ENCODE measurements at regions not wholly inside any gene's neighbourhood (a gene's known extent, or its start where the extent isn't known, plus 50 kb on each side); places are given as distances from the start of the nearest gene placed in this dataset.
"Not testable (repeated sequence)": the region's sequence is repeated elsewhere in the genome, so short reads cannot be mapped to it uniquely, and the experiment has no call there.

DNA sequence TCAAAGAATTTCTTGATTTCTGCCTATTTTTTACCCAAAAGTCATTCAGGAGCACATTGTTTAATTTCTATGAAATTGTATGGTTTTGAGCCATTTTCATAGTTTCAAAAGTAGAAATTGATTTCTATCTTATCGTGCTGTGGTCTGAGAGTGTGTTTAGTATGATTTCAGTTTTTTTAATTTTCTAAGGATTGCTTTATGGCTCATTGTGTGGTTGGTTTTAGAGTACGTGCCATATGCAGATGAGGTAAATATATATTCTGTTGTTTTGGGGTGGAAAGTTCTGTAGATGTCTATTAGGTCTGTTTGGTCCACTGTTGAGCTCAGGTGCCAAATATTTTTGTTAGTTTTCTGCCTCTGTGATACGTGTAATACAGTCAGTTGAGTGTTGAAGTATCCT lies 487.1 kb upstream of the CBLB start:
- no peaks in the 10 kb centered on the region for H3K36me3 ChIP-seq
- WGBS, 2 donors (ENCODE audit: low coverage in 1 of 2): 81 to 90% methylated on average over 2 to 3 of the region's 3 CpGs
- TF ChIP-seq, protein P1, sequence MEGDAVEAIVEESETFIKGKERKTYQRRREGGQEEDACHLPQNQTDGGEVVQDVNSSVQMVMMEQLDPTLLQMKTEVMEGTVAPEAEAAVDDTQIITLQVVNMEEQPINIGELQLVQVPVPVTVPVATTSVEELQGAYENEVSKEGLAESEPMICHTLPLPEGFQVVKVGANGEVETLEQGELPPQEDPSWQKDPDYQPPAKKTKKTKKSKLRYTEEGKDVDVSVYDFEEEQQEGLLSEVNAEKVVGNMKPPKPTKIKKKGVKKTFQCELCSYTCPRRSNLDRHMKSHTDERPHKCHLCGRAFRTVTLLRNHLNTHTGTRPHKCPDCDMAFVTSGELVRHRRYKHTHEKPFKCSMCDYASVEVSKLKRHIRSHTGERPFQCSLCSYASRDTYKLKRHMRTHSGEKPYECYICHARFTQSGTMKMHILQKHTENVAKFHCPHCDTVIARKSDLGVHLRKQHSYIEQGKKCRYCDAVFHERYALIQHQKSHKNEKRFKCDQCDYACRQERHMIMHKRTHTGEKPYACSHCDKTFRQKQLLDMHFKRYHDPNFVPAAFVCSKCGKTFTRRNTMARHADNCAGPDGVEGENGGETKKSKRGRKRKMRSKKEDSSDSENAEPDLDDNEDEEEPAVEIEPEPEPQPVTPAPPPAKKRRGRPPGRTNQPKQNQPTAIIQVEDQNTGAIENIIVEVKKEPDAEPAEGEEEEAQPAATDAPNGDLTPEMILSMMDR (IDR thresholded peaks at IDR 0.05): no peak
- no peak for TF ChIP-seq POLR2AphosphoS5 (IDR thresholded peaks at IDR 0.05)
- no peak for TF ChIP-seq POLR2A (IDR thresholded peaks at IDR 0.05)
- no peak for TF ChIP-seq EP300 (IDR thresholded peaks at IDR 0.05; ENCODE audit: low read depth)

DNA sequence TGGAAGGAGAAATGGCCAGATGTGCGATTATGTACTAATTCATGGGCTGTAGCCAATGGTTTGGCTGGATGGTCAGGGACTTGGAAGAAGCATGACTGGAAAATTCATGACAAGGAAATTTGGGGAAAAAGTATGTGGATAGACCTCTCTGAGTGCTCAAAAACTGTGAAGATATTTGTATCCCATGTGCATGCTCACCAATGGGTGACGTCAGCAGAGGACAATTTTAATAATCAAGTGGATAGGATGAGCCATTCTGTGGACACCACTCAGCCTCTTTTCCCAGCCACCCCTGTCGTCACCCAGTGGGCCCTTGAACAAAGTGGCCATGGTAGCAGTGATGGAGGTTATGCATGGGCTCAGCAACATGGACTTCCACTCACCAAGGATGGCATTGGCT lies 490.9 kb upstream of the CBLB start:
- Histone ChIP-seq H3K36me3 (no peaks in the 10 kb centered on the region), H3K4me3 (no peak overlapping the region), H3K27ac (no peak overlapping the region), H3K4me1 (no peaks in the 10 kb centered on the region), H3K9me3 (no peaks in the 10 kb centered on the region), H3K27me3 (no peaks in the 10 kb centered on the region)
- no peak for DNase-seq
- TF ChIP-seq EP300 (IDR thresholded peaks at IDR 0.05; ENCODE audit: low read depth) (no peak), POLR2AphosphoS5 (IDR thresholded peaks at IDR 0.05) (no peak), POLR2A (IDR thresholded peaks at IDR 0.05) (no peak)
- TF ChIP-seq, protein P1 (IDR thresholded peaks at IDR 0.05): no peak
- WGBS, 2 donors (ENCODE audit: low coverage in 1 of 2): 91% methylated on average over 3 of the region's 3 CpGs; no CpG with 5 or more reads in 1 of the 2 donors
- intact Hi-C loops (cut with DNase I; ENCODE audit: low total_unique reads) (no loop called here), in situ Hi-C loops (cut with MboI; ENCODE audit: low pct_ligation_motif_present in 1 of 4, low pct_unique_long_range_greater_than_20kb in 1 of 4, low sequenced_read_pairs in 3 of 4) (no loop called here)

More for the DNA sequence above, 487.1 kb upstream of the CBLB start:
- Histone ChIP-seq H3K4me1 (no peaks in the 10 kb centered on the region), H3K27ac (no peak overlapping the region), H3K27me3 (no peaks in the 10 kb centered on the region), H3K9me3 (no peaks in the 10 kb centered on the region), H3K4me3 (no peak overlapping the region)
- intact Hi-C loops (cut with DNase I; ENCODE audit: low total_unique reads) (no loop called here), in situ Hi-C loops (cut with MboI; ENCODE audit: low pct_ligation_motif_present in 1 of 4, low pct_unique_long_range_greater_than_20kb in 1 of 4, low sequenced_read_pairs in 3 of 4) (no loop called here)
- DNase-seq: no peak

DNA sequence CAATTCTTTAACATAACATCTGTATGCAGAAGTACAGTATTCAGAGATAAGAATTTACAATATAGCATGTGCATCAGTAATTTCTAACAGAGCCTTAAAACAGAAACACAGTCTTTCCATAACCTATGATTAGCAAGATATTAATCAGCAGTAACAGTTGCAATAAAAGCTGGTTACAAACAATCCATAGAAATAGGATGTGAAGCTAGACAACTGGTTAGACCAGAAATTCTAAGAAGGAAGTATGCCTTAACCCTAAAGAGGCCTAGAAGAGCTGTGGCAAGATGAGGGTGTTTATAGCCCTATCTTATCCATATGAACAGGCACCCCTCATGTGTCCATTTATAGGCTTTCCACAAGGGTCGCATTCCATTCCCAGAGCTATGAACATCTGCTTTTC lies 492.1 kb upstream of the CBLB start:
- DNase-seq; H3K9me3 ChIP-seq; intact Hi-C loops (cut with DNase I; ENCODE audit: low total_unique reads); H3K27ac ChIP-seq; H3K36me3 ChIP-seq; H3K4me1 ChIP-seq; H3K27me3 ChIP-seq; H3K4me3 ChIP-seq; in situ Hi-C loops (cut with MboI; ENCODE audit: low pct_ligation_motif_present in 1 of 4, low pct_unique_long_range_greater_than_20kb in 1 of 4, low sequenced_read_pairs in 3 of 4): not testable (repeated sequence)
- 69% methylated on average over 1 of the region's 1 CpG; no CpG with 5 or more reads in 1 of the 2 donors for WGBS, 2 donors (ENCODE audit: low coverage in 1 of 2)

DNA sequence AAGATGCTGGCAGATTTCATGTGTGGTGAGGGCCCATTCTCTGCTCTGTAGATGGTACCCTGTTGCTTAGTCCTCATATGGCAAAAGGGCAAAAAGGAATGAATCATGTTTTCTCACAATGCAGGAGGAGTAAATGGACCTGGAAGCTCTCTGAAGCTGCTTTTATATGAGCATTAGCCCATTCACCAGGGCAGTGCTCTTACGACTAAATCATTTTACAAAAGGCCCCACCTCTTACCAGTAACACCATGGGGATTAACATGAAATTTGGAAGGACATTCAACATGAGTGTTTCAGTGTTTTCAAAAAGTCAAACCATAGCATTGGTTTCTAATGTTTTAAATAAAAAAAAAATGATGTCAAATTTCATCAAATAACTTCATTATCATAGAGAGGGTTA lies 495.7 kb upstream of the CBLB start:
- intact Hi-C loops (cut with DNase I; ENCODE audit: low total_unique reads): no loop called here
- WGBS, 2 donors (ENCODE audit: low coverage in 1 of 2): 88 to 97% methylated on average over 1 of the region's 1 CpG
- Histone ChIP-seq H3K36me3 (no peaks in the 10 kb centered on the region), H3K9me3 (no peaks in the 10 kb centered on the region), H3K4me3 (no peak overlapping the region), H3K4me1 (no peaks in the 10 kb centered on the region), H3K27me3 (no peaks in the 10 kb centered on the region), H3K27ac (no peak overlapping the region)
- no peak for DNase-seq
- TF ChIP-seq POLR2A (IDR thresholded peaks at IDR 0.05): no peak
- TF ChIP-seq POLR2AphosphoS5 (IDR thresholded peaks at IDR 0.05): no peak
- no peak for TF ChIP-seq EP300 (IDR thresholded peaks at IDR 0.05; ENCODE audit: low read depth)
- TF ChIP-seq, protein P1 (IDR thresholded peaks at IDR 0.05): no peak
- in situ Hi-C loops (cut with MboI; ENCODE audit: low pct_ligation_motif_present in 1 of 4, low pct_unique_long_range_greater_than_20kb in 1 of 4, low sequenced_read_pairs in 3 of 4): no loop called here

DNA sequence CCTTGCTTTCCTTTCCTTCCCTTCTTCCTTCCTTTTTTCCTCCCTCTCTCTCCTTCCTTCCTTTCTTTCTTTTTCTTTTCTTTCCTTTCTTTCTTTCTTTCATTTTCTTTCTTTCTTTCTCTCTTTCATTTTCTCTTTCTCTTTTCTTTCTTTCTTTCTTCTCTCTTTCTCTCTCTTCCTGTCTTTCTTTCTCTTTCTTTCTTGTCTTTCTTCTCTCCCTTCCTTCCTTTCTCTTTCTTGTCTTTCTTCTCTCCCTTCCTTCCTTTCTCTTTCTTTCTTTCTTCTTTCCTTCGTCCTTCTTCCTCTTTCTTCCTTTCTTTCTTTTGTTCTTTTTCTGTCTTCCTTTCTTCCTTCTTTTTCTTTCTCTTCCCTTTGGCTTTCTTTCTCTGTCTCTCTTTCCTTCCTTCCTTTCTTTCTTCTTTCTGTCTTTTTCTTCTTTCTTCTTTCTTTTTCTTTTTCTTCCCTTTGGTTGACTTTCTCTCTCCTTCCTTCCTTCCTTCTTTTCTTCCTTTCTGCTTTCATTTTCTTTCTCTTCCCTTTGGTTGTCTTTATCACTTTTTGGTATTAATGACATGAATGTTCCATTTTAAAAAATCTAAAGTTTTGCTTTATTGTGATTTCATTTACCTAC lies 496.4 kb upstream of the CBLB start:
- in situ Hi-C loops (cut with MboI; ENCODE audit: low pct_ligation_motif_present in 1 of 4, low pct_unique_long_range_greater_than_20kb in 1 of 4, low sequenced_read_pairs in 3 of 4): no loop called here
- WGBS, 2 donors (ENCODE audit: low coverage in 1 of 2): 88 to 100% methylated on average over 1 of the region's 1 CpG
- no peaks in the 10 kb centered on the region for H3K36me3 ChIP-seq
- no peak for DNase-seq
- no peaks in the 10 kb centered on the region for H3K27me3 ChIP-seq
- H3K4me3 ChIP-seq: no peak overlapping the region
- TF ChIP-seq POLR2A (IDR thresholded peaks at IDR 0.05): no peak
- TF ChIP-seq POLR2AphosphoS5 (IDR thresholded peaks at IDR 0.05): no peak
- TF ChIP-seq, protein P1 (IDR thresholded peaks at IDR 0.05): no peak
- TF ChIP-seq EP300 (IDR thresholded peaks at IDR 0.05; ENCODE audit: low read depth): no peak
- H3K9me3 ChIP-seq: no peaks in the 10 kb centered on the region
- H3K4me1 ChIP-seq: no peaks in the 10 kb centered on the region
- no peak overlapping the region for H3K27ac ChIP-seq
- intact Hi-C loops (cut with DNase I; ENCODE audit: low total_unique reads): no loop called here

Data from transverse colon (tissue), 4 donors.